Gastrocnemius medialis (tissue), 4 donors: ENCODE measurements at regions not wholly inside any gene's neighbourhood (a gene's known extent, or its start where the extent isn't known, plus 50 kb on each side); places are given as distances from the start of the nearest gene placed in this dataset.

Experiments used
- ATAC-seq, 2 donors: fragments of 150-250 bp; one replicate each; pipeline ENCODE4 v1.9.1; 2016
- DNase-seq, 2 donors: peaks; one replicate each; pipeline ENCODE4 v3.0.0-alpha.2; 2019
- H3K27ac ChIP-seq, 4 donors: fragments of 200-600 bp; sonication (generic); 1 replicate in 1 of 4; 2 replicates in 3 of 4; pipeline ENCODE4 v1.5.1; 2016 to 2018; ENCODE audit warnings: mild to moderate bottlenecking in 2 of 4, moderate library complexity in 1 of 4
- H3K27me3 ChIP-seq, 3 donors: fragments of 200-600 bp; sonication (generic) in 2 of 3; 1 replicate in 1 of 3; 2 replicates in 2 of 3; pipeline versions ENCODE4 v1.5.1 to v1.6.0; 2016 to 2019; ENCODE audit warnings: mild to moderate bottlenecking in 1 of 3, moderate library complexity in 1 of 3
- H3K36me3 ChIP-seq, 2 donors: fragments of 200-600 bp; sonication (generic) in 1 of 2; one replicate each; pipeline ENCODE4 v1.5.1; 2017 to 2018
- H3K4me1 ChIP-seq, 2 donors: fragments of 200-600 bp; sonication (generic) in 1 of 2; one replicate each; pipeline ENCODE4 v1.5.1; 2016 to 2017; ENCODE audit warnings: mild to moderate bottlenecking in 2 of 2
- H3K4me3 ChIP-seq, 4 donors: fragments of 200-600 bp; sonication (generic) in 3 of 4; 1 replicate in 1 of 4; 2 replicates in 3 of 4; pipeline ENCODE4 v1.5.1; 2016 to 2019; ENCODE audit warnings: mild to moderate bottlenecking in 2 of 4
- H3K9me3 ChIP-seq, 3 donors: fragments of 200-600 bp; sonication (generic) in 2 of 3; 1 replicate in 1 of 3; 2 replicates in 2 of 3; pipeline ENCODE4 v1.5.1; 2016 to 2019
- POLR2A ChIP-seq, 2 donors: fragments of 450-650 bp; IDR thresholded peaks; one replicate each; pipeline ENCODE4 v1.6.1; 2017; ENCODE audit warnings: antibody characterized with exemption in 2 of 2, mild to moderate bottlenecking in 2 of 2, moderate library complexity in 2 of 2
- in situ Hi-C, 4 donors: fragments of 200-750 bp; cut with MboI; loops; one replicate each; pipeline versions ENCODE4 v1.15.0 to v1.8.0; 2017; ENCODE audit warnings: low sequenced_read_pairs in 4 of 4
- intact Hi-C: fragments of 100-400 bp; cut with DNase I; formaldehyde crosslinking; loops from one replicate; pipeline ENCODE4 v1.15.1; 2023; ENCODE audit warnings: low total_unique reads
- TF ChIP-seq, protein P1 (sequence below), 5 experiments: fragments of 450-650 bp in 3 of 5; fragments of 200-600 bp in 2 of 5; sonication (generic) in 2 of 5; IDR thresholded peaks in 4 of 5; conservative IDR thresholded peaks in 1 of 5; 1 replicate in 4 of 5; 2 replicates in 1 of 5; pipeline ENCODE4 v1.5.1; 2016 to 2019; ENCODE audit warnings: antibody characterized with exemption in 5 of 5, mild to moderate bottlenecking in 3 of 5, moderate library complexity in 3 of 5

DNA sequence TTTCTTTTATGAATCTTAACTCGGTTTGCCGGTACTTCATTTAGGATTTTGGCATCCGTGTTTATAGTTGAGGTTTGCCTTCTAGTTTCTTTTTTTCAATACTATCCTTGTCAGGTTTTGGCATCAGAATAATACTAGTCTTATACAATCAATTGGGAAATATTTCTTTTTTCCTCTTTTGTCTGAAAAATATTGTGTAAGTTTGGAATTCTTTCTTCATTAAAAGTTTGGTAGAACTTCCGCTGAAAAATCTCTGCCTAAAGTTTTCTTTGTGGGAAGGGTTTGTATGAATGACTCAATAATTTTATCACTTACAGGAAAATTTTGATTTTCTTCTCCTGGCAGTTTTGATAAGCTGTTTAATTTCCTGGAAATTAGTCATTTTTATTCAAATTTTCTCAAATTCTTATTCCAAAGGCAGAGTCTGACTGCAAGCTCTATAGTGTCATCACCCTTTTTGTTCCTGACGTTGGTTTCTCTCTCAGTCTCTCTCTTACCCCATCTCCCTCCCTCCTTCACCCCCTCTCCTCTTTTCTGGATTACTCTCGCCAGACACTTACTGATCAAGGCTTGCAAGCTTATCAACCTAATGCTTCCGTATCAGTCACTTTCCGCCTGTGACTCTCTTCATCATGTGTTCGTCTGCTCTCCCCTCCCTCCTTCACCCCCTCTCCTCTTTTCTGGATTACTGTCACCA is 555.7 kb downstream of the TBC1D22A start:
- Histone ChIP-seq H3K4me3 (no peak overlapping the region), H3K36me3 (no peaks in the 10 kb centered on the region), H3K27me3 (peaks cover 0 to 7% (median 3%) of the 10 kb centered on the region in 3 donors), H3K27ac (no peak overlapping the region), H3K4me1 (no peaks in the 10 kb centered on the region), H3K9me3 (no peaks in the 10 kb centered on the region)
- DNase-seq, result no peak
- in situ Hi-C loops (no loop called here), intact Hi-C loops (no loop called here)
- no peak for ATAC-seq
- TF ChIP-seq, protein P1, sequence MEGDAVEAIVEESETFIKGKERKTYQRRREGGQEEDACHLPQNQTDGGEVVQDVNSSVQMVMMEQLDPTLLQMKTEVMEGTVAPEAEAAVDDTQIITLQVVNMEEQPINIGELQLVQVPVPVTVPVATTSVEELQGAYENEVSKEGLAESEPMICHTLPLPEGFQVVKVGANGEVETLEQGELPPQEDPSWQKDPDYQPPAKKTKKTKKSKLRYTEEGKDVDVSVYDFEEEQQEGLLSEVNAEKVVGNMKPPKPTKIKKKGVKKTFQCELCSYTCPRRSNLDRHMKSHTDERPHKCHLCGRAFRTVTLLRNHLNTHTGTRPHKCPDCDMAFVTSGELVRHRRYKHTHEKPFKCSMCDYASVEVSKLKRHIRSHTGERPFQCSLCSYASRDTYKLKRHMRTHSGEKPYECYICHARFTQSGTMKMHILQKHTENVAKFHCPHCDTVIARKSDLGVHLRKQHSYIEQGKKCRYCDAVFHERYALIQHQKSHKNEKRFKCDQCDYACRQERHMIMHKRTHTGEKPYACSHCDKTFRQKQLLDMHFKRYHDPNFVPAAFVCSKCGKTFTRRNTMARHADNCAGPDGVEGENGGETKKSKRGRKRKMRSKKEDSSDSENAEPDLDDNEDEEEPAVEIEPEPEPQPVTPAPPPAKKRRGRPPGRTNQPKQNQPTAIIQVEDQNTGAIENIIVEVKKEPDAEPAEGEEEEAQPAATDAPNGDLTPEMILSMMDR (IDR thresholded peaks at IDR 0.05 in 4 of 5, conservative IDR thresholded peaks at IDR 0.05 in 1 of 5), result no peak
- no peak for TF ChIP-seq POLR2A (IDR thresholded peaks at IDR 0.05)

DNA sequence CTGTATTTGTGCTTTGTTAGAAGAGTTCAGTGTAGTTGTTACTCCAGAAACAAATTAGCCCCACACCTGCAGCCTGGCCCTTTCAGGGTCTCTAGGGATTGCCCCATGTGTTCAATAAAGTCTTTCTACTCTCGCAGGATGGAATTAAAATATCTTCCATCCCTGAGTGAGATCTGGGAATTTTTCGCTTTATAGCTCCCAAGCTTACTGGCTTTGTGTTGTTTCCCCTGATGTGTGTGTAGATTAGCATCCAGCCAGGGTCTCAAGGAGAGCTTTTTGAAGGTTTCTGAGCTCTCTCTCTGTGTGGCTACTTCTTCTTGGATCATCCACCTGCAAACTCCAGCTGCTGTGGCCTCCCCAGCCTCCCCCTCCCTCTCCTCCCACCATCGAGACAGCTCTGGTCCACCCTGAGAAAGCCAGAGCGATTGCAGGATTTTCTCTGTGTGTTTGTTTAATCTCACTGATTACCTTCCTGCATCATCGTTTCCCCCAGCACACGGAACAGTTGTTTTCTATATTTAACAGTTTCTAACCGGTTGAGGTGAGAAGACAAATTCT is 553.5 kb downstream of the TBC1D22A start:
- no peak for ATAC-seq
- no peaks in the 10 kb centered on the region for H3K36me3 ChIP-seq
- no peak for DNase-seq
- intact Hi-C loops (no loop called here), in situ Hi-C loops (no loop called here)
- H3K27ac ChIP-seq, result no peak overlapping the region
- TF ChIP-seq, protein P1 (IDR thresholded peaks at IDR 0.05 in 4 of 5, conservative IDR thresholded peaks at IDR 0.05 in 1 of 5), result no peak
- TF ChIP-seq POLR2A (IDR thresholded peaks at IDR 0.05), result no peak
- H3K4me1 ChIP-seq, result no peaks in the 10 kb centered on the region
- H3K4me3 ChIP-seq, result no peak overlapping the region
- no peaks in the 10 kb centered on the region for H3K9me3 ChIP-seq
- H3K27me3 ChIP-seq, result peaks cover 0 to 7% (median 3%) of the 10 kb centered on the region in 3 donors

DNA sequence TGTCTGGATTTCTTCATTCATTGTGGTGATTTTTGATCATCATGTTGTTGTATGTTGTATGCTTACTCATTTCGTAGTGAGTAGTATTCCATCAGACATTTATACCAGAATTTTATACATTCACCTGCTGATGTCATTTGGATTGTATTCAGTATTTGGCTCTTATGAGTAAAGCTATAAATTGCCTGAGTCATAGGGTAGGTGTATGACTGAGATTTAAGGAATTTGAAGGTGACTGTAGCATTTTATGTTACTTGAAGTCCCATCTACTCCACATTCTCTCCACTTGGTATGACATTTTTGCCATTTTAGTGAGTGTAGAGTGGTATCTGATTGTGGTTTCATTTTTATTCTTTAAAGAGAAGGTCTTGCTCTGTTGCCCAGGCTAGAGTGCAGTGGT is 548.2 kb downstream of the TBC1D22A start:
- H3K36me3 ChIP-seq, result no peaks in the 10 kb centered on the region
- DNase-seq (no peak), ATAC-seq (no peak)
- H3K27ac ChIP-seq, result no peak overlapping the region
- no peak overlapping the region for H3K4me3 ChIP-seq
- intact Hi-C loops, result no loop called here
- no peaks in the 10 kb centered on the region for H3K4me1 ChIP-seq
- no peaks in the 10 kb centered on the region for H3K27me3 ChIP-seq
- in situ Hi-C loops, result no loop called here
- TF ChIP-seq POLR2A (IDR thresholded peaks at IDR 0.05), result no peak
- TF ChIP-seq, protein P1 (IDR thresholded peaks at IDR 0.05 in 4 of 5, conservative IDR thresholded peaks at IDR 0.05 in 1 of 5), result no peak
- H3K9me3 ChIP-seq, result no peaks in the 10 kb centered on the region

DNA sequence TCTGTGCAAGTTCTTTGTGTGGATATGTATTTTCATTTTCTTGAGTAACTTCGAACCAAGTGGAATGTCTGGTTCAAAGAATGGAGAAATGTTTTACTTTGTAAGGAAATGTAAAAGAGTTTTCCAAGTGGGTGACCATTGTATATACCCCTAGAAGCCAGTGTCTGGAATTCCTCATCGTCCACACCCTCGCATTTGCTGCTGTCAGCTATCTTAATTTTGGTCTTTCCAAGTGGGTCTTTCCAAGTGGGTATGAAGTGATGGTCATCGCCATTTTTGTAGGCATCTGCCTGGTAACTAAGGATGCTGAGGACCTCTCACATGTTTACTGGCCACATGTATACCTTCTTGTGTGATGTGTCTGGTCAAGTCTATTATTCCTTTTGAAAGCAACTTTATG is 547.5 kb downstream of the TBC1D22A start:
- Histone ChIP-seq H3K27ac (no peak overlapping the region), H3K9me3 (no peaks in the 10 kb centered on the region), H3K4me1 (no peaks in the 10 kb centered on the region), H3K36me3 (no peaks in the 10 kb centered on the region), H3K4me3 (no peak overlapping the region), H3K27me3 (no peaks in the 10 kb centered on the region)
- in situ Hi-C loops, result no loop called here
- ATAC-seq (no peak), DNase-seq (no peak)
- TF ChIP-seq, protein P1 (IDR thresholded peaks at IDR 0.05 in 4 of 5, conservative IDR thresholded peaks at IDR 0.05 in 1 of 5), result no peak
- no peak for TF ChIP-seq POLR2A (IDR thresholded peaks at IDR 0.05)
- intact Hi-C loops, result no loop called here
